Right lobe of liver (tissue), 4 donors: ENCODE measurements at regions not wholly inside any gene's neighbourhood (a gene's known extent, or its start where the extent isn't known, plus 50 kb on each side); places are given as distances from the start of the nearest gene placed in this dataset.

Experiments used
- POLR2A ChIP-seq: fragments of 450-650 bp; IDR thresholded peaks from one replicate; pipeline ENCODE4 v1.6.1; 2017; ENCODE audit warnings: antibody characterized with exemption, mild to moderate bottlenecking
- TF ChIP-seq, protein P1 (sequence below), 4 donors: fragments of 200-600 bp in 3 of 4; fragments of 450-650 bp in 1 of 4; IDR thresholded peaks; one replicate each; pipeline versions ENCODE4 v1.5.1 to v1.8.0; 2016 to 2022; ENCODE audit warnings: antibody characterized with exemption in 4 of 4, mild to moderate bottlenecking in 2 of 4
- donor health status: DM: no; HTN: no; CAD: no.
- donor health status: DM: no; HTN: no; CAD: no.
- donor health status: DM: no; HTN: yes; CAD: no.

DNA sequence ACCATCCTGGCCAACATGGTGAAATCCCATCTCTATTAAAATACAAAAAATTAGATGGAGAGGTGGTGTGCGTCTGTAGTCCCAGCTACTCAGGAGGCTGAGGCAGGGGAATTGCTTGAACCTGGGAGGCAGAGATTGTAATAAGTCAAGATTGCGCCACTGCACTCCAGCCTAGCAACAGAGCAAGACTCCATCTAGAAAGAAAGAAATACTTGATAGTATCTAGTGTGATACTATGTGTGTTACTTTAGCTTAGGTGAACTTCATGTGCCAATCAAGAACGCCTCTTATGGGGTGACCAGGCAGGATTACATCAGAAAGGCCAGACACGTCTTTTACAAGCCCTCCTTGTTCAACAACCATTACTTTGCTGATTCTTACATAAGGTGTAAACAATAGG lies 107.1 kb downstream of the TMEM170B start:
- TF ChIP-seq, protein P1, sequence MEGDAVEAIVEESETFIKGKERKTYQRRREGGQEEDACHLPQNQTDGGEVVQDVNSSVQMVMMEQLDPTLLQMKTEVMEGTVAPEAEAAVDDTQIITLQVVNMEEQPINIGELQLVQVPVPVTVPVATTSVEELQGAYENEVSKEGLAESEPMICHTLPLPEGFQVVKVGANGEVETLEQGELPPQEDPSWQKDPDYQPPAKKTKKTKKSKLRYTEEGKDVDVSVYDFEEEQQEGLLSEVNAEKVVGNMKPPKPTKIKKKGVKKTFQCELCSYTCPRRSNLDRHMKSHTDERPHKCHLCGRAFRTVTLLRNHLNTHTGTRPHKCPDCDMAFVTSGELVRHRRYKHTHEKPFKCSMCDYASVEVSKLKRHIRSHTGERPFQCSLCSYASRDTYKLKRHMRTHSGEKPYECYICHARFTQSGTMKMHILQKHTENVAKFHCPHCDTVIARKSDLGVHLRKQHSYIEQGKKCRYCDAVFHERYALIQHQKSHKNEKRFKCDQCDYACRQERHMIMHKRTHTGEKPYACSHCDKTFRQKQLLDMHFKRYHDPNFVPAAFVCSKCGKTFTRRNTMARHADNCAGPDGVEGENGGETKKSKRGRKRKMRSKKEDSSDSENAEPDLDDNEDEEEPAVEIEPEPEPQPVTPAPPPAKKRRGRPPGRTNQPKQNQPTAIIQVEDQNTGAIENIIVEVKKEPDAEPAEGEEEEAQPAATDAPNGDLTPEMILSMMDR (IDR thresholded peaks at IDR 0.05) = no peak
- TF ChIP-seq POLR2A = no peak
